Mesenchymal stem cell (in vitro differentiated cells and primary cell): ENCODE measurements at regions not wholly inside any gene's neighbourhood (a gene's known extent, or its start where the extent isn't known, plus 50 kb on each side); places are given as distances from the start of the nearest gene placed in this dataset.

Experiments used
- DNase-seq: peaks from one replicate; pipeline ENCODE4 v3.0.0-alpha.2; 2013
- H2AFZ ChIP-seq: one replicate; pipeline ENCODE4 v1.6.1; 2013; ENCODE audit warnings: low read depth, mild to moderate bottlenecking, control low read depth, inconsistent platforms, low read length, moderate library complexity
- H2AK5ac ChIP-seq: 2 replicates; pipeline ENCODE4 v1.6.1; 2013; ENCODE audit warnings: low read length, moderate library complexity, mild to moderate bottlenecking, inconsistent platforms; ENCODE audit not compliant: severe bottlenecking
- H2BK120ac ChIP-seq: one replicate; pipeline ENCODE4 v1.6.1; 2013; ENCODE audit warnings: low read depth, mild to moderate bottlenecking, inconsistent platforms, low read length, moderate library complexity
- H2BK12ac ChIP-seq, 2 experiments: one replicate each; pipeline ENCODE4 v1.6.1; 2013; ENCODE audit warnings: inconsistent platforms in 2 of 2, low read length in 2 of 2, mild to moderate bottlenecking in 2 of 2, moderate library complexity in 2 of 2, control low read depth in 1 of 2
- H2BK15ac ChIP-seq: one replicate; pipeline ENCODE4 v1.6.1; 2013; ENCODE audit warnings: mild to moderate bottlenecking, low read depth, inconsistent platforms; ENCODE audit not compliant: poor library complexity, severe bottlenecking
- H2BK5ac ChIP-seq: 2 replicates; pipeline ENCODE4 v1.6.1; 2013; ENCODE audit warnings: low read depth, mild to moderate bottlenecking, low read length, control low read depth, inconsistent platforms; ENCODE audit not compliant: poor library complexity, severe bottlenecking
- H3K14ac ChIP-seq, 2 experiments: one replicate each; pipeline ENCODE4 v1.6.1; 2013; ENCODE audit warnings: inconsistent platforms in 2 of 2, low read length in 2 of 2, control low read depth in 1 of 2, mild to moderate bottlenecking in 1 of 2, moderate library complexity in 1 of 2
- H3K18ac ChIP-seq, 2 experiments: one replicate each; pipeline ENCODE4 v1.6.1; 2013; ENCODE audit warnings: inconsistent platforms in 2 of 2, low read length in 2 of 2, control low read depth in 1 of 2, low read depth in 1 of 2, mild to moderate bottlenecking in 1 of 2
- H3K23ac ChIP-seq, 2 experiments: one replicate each; pipeline ENCODE4 v1.6.1; 2013; ENCODE audit warnings: inconsistent platforms in 2 of 2, low read length in 2 of 2, mild to moderate bottlenecking in 2 of 2, moderate library complexity in 2 of 2, control low read depth in 1 of 2
- H3K27ac ChIP-seq: 2 replicates; pipeline ENCODE4 v1.5.1; 2013; ENCODE audit warnings: mild to moderate bottlenecking, moderate library complexity, low read length, control low read depth, inconsistent platforms; ENCODE audit not compliant: poor library complexity, severe bottlenecking
- H3K27me3 ChIP-seq, 2 experiments: 2 replicates each; pipeline versions ENCODE4 v1.6.1 to v1.7.0; 2013; ENCODE audit warnings: low read length in 2 of 2, mild to moderate bottlenecking in 2 of 2, moderate library complexity in 2 of 2, control low read depth in 1 of 2, inconsistent platforms in 1 of 2; ENCODE audit not compliant: control insufficient read depth in 1 of 2, insufficient read depth in 1 of 2
- H3K36me3 ChIP-seq, 2 experiments: 2 replicates each; pipeline versions ENCODE4 v1.6.1 to v1.7.0; 2013; ENCODE audit warnings: low read length in 2 of 2, control low read depth in 1 of 2, inconsistent platforms in 1 of 2, low read depth in 1 of 2, mild to moderate bottlenecking in 1 of 2; ENCODE audit not compliant: insufficient read depth in 2 of 2, control insufficient read depth in 1 of 2
- H3K4ac ChIP-seq, 2 experiments: one replicate each; pipeline ENCODE4 v1.6.1; 2013; ENCODE audit warnings: inconsistent platforms in 2 of 2, low read length in 2 of 2, mild to moderate bottlenecking in 2 of 2, moderate library complexity in 2 of 2, control low read depth in 1 of 2, low read depth in 1 of 2
- H3K4me1 ChIP-seq: 2 replicates; pipeline ENCODE4 v1.6.1; 2013; ENCODE audit warnings: low read depth, low read length, control low read depth; ENCODE audit not compliant: control insufficient read depth, insufficient read depth
- H3K4me2 ChIP-seq: 2 replicates; pipeline ENCODE4 v1.6.1; 2013; ENCODE audit warnings: low read length, mild to moderate bottlenecking, inconsistent platforms; ENCODE audit not compliant: poor library complexity, severe bottlenecking
- H3K4me3 ChIP-seq, 2 experiments: 2 replicates each; pipeline versions ENCODE4 v1.5.1 to v1.7.0; 2013; ENCODE audit warnings: low read length in 2 of 2, mild to moderate bottlenecking in 2 of 2, control low read depth in 1 of 2, low read depth in 1 of 2; ENCODE audit not compliant: insufficient read depth in 1 of 2
- H3K79me1 ChIP-seq: replicated peaks from 2 replicates; pipeline ENCODE4 v1.6.1; 2013; ENCODE audit warnings: mild to moderate bottlenecking, control low read depth, low read length, inconsistent platforms; ENCODE audit not compliant: poor library complexity, severe bottlenecking
- H3K9ac ChIP-seq: 2 replicates; pipeline ENCODE4 v1.7.0; 2013; ENCODE audit warnings: mild to moderate bottlenecking, low read length, moderate library complexity
- H3K9me3 ChIP-seq: 2 replicates; pipeline ENCODE4 v1.7.0; 2013; ENCODE audit warnings: mild to moderate bottlenecking, low read length; ENCODE audit not compliant: control insufficient read depth
- H4K8ac ChIP-seq: one replicate; pipeline ENCODE4 v1.6.1; 2013; ENCODE audit warnings: inconsistent platforms, mild to moderate bottlenecking, low read length, moderate library complexity
- H4K91ac ChIP-seq: one replicate; pipeline ENCODE4 v1.6.1; 2013; ENCODE audit warnings: mild to moderate bottlenecking, low read length, inconsistent platforms
- WGBS: methylation state at CpG from one replicate; pipeline ENCODE4 v1.1.7; 2013; ENCODE audit warnings: mixed read lengths; 5-methylcytosine and 5-hydroxymethylcytosine counted together

DNA sequence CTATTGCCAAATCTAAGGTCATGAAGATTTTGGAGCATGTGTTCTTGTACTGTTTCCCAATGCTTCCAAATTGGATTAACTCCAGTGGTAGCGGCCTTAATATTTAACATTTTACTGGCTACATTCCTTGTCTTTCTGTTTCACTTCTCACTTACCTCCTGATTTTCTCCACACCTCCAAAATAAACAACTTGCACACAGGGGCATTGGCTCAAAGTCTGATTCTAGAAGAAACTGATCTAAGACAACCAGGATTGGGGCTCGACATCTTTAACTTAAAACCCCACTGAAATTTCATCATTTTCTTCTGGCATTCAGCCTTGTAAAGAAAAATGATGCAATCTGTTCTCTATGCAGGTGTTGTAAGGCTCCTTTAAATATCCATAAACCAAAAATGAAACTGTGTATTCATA, 557.9 kb upstream of the ID4 start:
- WGBS: 89% methylated on average over 1 of the region's 2 CpGs
- H3K23ac ChIP-seq: no peak overlapping the region
- H4K8ac ChIP-seq: no peak overlapping the region
- no peak overlapping the region for H3K27ac ChIP-seq
- H2BK120ac ChIP-seq: no peak overlapping the region
- no peak overlapping the region for H3K4me3 ChIP-seq
- H3K4me1 ChIP-seq: no peaks in the 10 kb centered on the region
- no peaks in the 10 kb centered on the region for H3K79me1 ChIP-seq
- no peak overlapping the region for H3K9ac ChIP-seq
- H2AFZ ChIP-seq: no peak overlapping the region
- H3K9me3 ChIP-seq: no peaks in the 10 kb centered on the region
- no peak overlapping the region for H2AK5ac ChIP-seq
- no peak overlapping the region for H3K4me2 ChIP-seq
- no peak overlapping the region for H2BK5ac ChIP-seq
- H3K14ac ChIP-seq: no peak overlapping the region
- H3K18ac ChIP-seq: no peak overlapping the region
- no peak overlapping the region for H2BK12ac ChIP-seq
- no peak overlapping the region for H4K91ac ChIP-seq
- H3K36me3 ChIP-seq: no peaks in the 10 kb centered on the region
- no peaks in the 10 kb centered on the region for H3K27me3 ChIP-seq
- H3K4ac ChIP-seq: no peak overlapping the region
- no peak for DNase-seq
- H2BK15ac ChIP-seq: no peak overlapping the region

DNA sequence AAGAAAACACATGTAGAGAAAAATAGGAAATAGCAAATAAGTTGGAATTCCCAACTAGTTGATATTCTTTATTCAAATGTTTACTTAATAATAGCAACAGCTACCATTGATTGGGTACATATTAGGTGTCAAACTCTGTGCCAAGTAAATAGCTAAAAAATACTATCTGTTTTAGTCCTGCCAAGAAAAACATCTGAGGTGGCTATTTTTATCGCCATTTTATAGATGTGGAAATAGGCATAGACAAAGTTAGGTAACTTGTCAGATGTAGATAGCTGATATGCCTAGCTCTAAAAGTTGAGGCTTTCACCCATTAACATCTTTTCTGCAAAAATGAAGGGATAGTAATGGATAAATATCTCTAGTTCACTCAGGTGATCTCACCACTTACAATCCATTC, 549.2 kb upstream of the ID4 start:
- WGBS: 83% methylated on average over 1 of the region's 1 CpG

DNA sequence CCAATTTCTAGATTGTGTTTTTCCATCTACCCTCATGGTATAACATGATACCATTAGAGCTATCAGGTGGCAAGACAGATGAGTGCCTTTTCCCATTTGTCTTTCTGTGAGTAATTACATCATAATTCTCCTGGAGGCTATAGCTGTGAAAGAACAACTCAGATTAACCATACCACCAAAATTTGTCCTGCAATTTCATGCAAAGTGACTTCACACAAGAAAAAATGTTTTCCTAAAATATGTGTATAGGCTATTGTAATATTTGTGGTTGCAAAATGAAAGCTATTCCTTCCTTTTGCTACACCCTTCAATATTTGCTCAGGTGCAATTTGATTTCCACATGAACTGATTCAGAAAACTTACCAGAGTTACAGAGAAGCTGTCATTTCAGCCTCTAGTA, 547.7 kb upstream of the ID4 start:
- Histone ChIP-seq H3K23ac (no peak overlapping the region), H4K91ac (no peak overlapping the region), H2BK5ac (no peak overlapping the region), H3K4ac (no peak overlapping the region), H3K79me1 (no peaks in the 10 kb centered on the region), H4K8ac (no peak overlapping the region), H3K18ac (no peak overlapping the region), H2AFZ (no peak overlapping the region), H3K4me1 (no peaks in the 10 kb centered on the region), H3K9ac (no peak overlapping the region), H3K27ac (no peak overlapping the region), H3K9me3 (no peaks in the 10 kb centered on the region), H3K14ac (no peak overlapping the region), H2BK120ac (no peak overlapping the region), H3K4me2 (no peak overlapping the region), H3K4me3 (no peak overlapping the region), H2AK5ac (no peak overlapping the region), H3K27me3 (no peaks in the 10 kb centered on the region), H3K36me3 (no peaks in the 10 kb centered on the region), H2BK12ac (no peak overlapping the region), H2BK15ac (no peak overlapping the region)
- DNase-seq: no peak

More for the DNA sequence above, 549.2 kb upstream of the ID4 start:
- H4K91ac ChIP-seq: no peak overlapping the region
- H3K9me3 ChIP-seq: no peaks in the 10 kb centered on the region
- H3K27ac ChIP-seq: no peak overlapping the region
- no peak overlapping the region for H3K14ac ChIP-seq
- H3K18ac ChIP-seq: no peak overlapping the region
- no peak overlapping the region for H4K8ac ChIP-seq
- no peak overlapping the region for H3K9ac ChIP-seq
- H2AK5ac ChIP-seq: no peak overlapping the region
- no peaks in the 10 kb centered on the region for H3K79me1 ChIP-seq
- H3K4me2 ChIP-seq: no peak overlapping the region
- no peak overlapping the region for H2BK120ac ChIP-seq
- no peak overlapping the region for H2BK5ac ChIP-seq
- H3K27me3 ChIP-seq: no peaks in the 10 kb centered on the region
- no peaks in the 10 kb centered on the region for H3K36me3 ChIP-seq
- H2BK15ac ChIP-seq: no peak overlapping the region
- no peak for DNase-seq
- H3K23ac ChIP-seq: no peak overlapping the region
- no peak overlapping the region for H3K4me3 ChIP-seq
- H3K4ac ChIP-seq: no peak overlapping the region
- H2AFZ ChIP-seq: no peak overlapping the region
- H2BK12ac ChIP-seq: no peak overlapping the region
- no peaks in the 10 kb centered on the region for H3K4me1 ChIP-seq

DNA sequence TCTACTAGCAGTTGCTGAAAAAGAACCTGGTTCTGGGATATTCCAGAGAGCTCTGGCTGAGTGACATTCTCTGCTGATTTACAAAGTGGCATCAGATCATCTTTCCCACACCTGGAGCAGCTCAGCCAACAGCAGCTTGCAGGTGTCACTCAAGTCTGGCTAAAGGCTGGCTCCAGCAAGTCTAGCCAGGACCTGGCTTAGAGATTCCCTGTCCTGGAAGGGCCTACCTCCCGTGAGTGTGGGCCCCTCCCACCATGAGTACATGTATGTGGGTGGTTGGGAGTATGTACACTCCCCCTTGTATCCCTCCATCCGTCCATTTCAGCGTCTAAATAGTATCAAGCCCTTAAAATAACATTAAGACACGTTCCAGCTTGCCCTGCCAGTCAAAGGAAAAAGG, 539.3 kb upstream of the ID4 start:
- Histone ChIP-seq H2BK12ac (no peak overlapping the region), H3K14ac (no peak overlapping the region), H3K4me3 (no peak overlapping the region), H3K9ac (no peak overlapping the region), H3K27me3 (no peaks in the 10 kb centered on the region), H2AK5ac (no peak overlapping the region), H4K8ac (no peak overlapping the region), H4K91ac (no peak overlapping the region), H3K27ac (no peak overlapping the region), H3K23ac (no peak overlapping the region), H3K4me1 (no peaks in the 10 kb centered on the region), H3K4ac (no peak overlapping the region), H3K4me2 (no peak overlapping the region), H3K9me3 (no peaks in the 10 kb centered on the region), H3K36me3 (no peaks in the 10 kb centered on the region), H2BK15ac (no peak overlapping the region), H2BK120ac (no peak overlapping the region), H3K18ac (no peak overlapping the region), H2BK5ac (no peak overlapping the region), H2AFZ (no peak overlapping the region), H3K79me1 (no peaks in the 10 kb centered on the region)
- no peak for DNase-seq
- WGBS: 0% methylated on average over 2 of the region's 4 CpGs
